SIG-M5 treated with dmso at 0.1 percent for 504 hours (cell line): ENCODE measurements at regions not wholly inside any gene's neighbourhood (a gene's known extent, or its start where the extent isn't known, plus 50 kb on each side); places are given as distances from the start of the nearest gene placed in this dataset.
"Not testable (repeated sequence)": the region's sequence is repeated elsewhere in the genome, so short reads cannot be mapped to it uniquely, and the experiment has no call there.

Source experiments
- DNase-seq: peaks from one replicate; lab custom pipeline; 2025; ENCODE audit not compliant: unreplicated experiment; lab: John Stamatoyannopoulos, UW

GRCh38 chrX:121836000-121836399, 788.6 kb downstream of the GLUD2 start:
- no peak for DNase-seq

GRCh38 chrX:121851033-121851432, 803.6 kb downstream of the GLUD2 start:
- no peak for DNase-seq

GRCh38 chrX:121853762-121854613, 806.6 kb downstream of the GLUD2 start:
- no peak for DNase-seq

- no peak for DNase-seq
Measured at GRCh38 chrX:121854614-121854911, 807.2 kb downstream of the GLUD2 start.

GRCh38 chrX:121858867-121859647, 811.6 kb downstream of the GLUD2 start:
- no peak for DNase-seq

GRCh38 chrX:121863976-121864375, 816.6 kb downstream of the GLUD2 start:
- DNase-seq: no peak

GRCh38 chrX:121864561-121864960, 817.2 kb downstream of the GLUD2 start:
- DNase-seq: no peak

GRCh38 chrX:121869876-121870477, 822.6 kb downstream of the GLUD2 start:
- DNase-seq: no peak

GRCh38 chrX:121871122-121871521, 823.7 kb downstream of the GLUD2 start:
- DNase-seq: no peak

GRCh38 chrX:121876305-121876704, 828.9 kb downstream of the GLUD2 start:
- DNase-seq: no peak

GRCh38 chrX:121877337-121877736, 829.9 kb downstream of the GLUD2 start:
- not testable (repeated sequence) for DNase-seq

GRCh38 chrX:121886557-121886956, 839.1 kb downstream of the GLUD2 start:
- peak; percentile 69 for DNase-seq

- no peak for DNase-seq
Measured at GRCh38 chrX:121894756-121895155, 847.3 kb downstream of the GLUD2 start.

- no peak for DNase-seq
Measured at GRCh38 chrX:121902463-121902862, 855.1 kb downstream of the GLUD2 start.

GRCh38 chrX:121903961-121904360, 856.6 kb downstream of the GLUD2 start:
- DNase-seq: no peak

GRCh38 chrX:121921258-121921657, 873.8 kb downstream of the GLUD2 start:
- no peak for DNase-seq

GRCh38 chrX:121931567-121931966, 884.2 kb downstream of the GLUD2 start:
- no peak for DNase-seq

GRCh38 chrX:121932688-121933087, 885.3 kb downstream of the GLUD2 start:
- no peak for DNase-seq

GRCh38 chrX:121949041-121949760, 901.8 kb downstream of the GLUD2 start:
- DNase-seq: no peak

GRCh38 chrX:121958886-121959285, 911.5 kb downstream of the GLUD2 start:
- DNase-seq: no peak

GRCh38 chrX:121975671-121976070, 928.3 kb downstream of the GLUD2 start:
- DNase-seq: no peak
